CD14-positive monocyte (primary cell): ENCODE measurements at regions not wholly inside any gene's neighbourhood (a gene's known extent, or its start where the extent isn't known, plus 50 kb on each side); places are given as distances from the start of the nearest gene placed in this dataset.

Experiments
- DNase-seq, 3 donors: peaks; one replicate each; pipeline ENCODE4 v3.0.0-alpha.2; 2011 to 2022
- H2AFZ ChIP-seq: 2 replicates; pipeline ENCODE4 v1.6.0; 2012; ENCODE audit warnings: mild to moderate bottlenecking, low read depth, low read length, inconsistent platforms; ENCODE audit not compliant: insufficient read depth, poor library complexity, severe bottlenecking
- H3K27ac ChIP-seq, 2 donors: 1 replicate in 1 of 2; 2 replicates in 1 of 2; pipeline ENCODE4 v1.5.1; 2012 to 2013; ENCODE audit warnings: low read length in 2 of 2, control low read depth in 1 of 2, inconsistent platforms in 1 of 2, low read depth in 1 of 2, mild to moderate bottlenecking in 1 of 2
- H3K27me3 ChIP-seq, 2 donors: one replicate each; pipeline versions ENCODE4 v1.6.0 to v1.6.1; 2011 to 2013; ENCODE audit warnings: low read length in 2 of 2; ENCODE audit not compliant: control insufficient read depth in 2 of 2, insufficient read depth in 2 of 2
- H3K36me3 ChIP-seq, 2 donors: replicated peaks in 1 of 2; 1 replicate in 1 of 2; 2 replicates in 1 of 2; pipeline versions ENCODE4 v1.5.1 to v1.6.1; 2012 to 2013; ENCODE audit warnings: low read length in 2 of 2, control low read depth in 1 of 2, inconsistent platforms in 1 of 2, mild to moderate bottlenecking in 1 of 2; ENCODE audit not compliant: insufficient read depth in 2 of 2, control insufficient read depth in 1 of 2
- H3K4me1 ChIP-seq, 2 donors: 1 replicate in 1 of 2; 2 replicates in 1 of 2; pipeline versions ENCODE4 v1.5.1 to v1.6.1; 2012 to 2013; ENCODE audit warnings: low read length in 2 of 2, control low read depth in 1 of 2, inconsistent platforms in 1 of 2, mild to moderate bottlenecking in 1 of 2, moderate library complexity in 1 of 2; ENCODE audit not compliant: insufficient read depth in 2 of 2, control insufficient read depth in 1 of 2
- H3K4me2 ChIP-seq: replicated peaks from 2 replicates; pipeline ENCODE3; 2012; ENCODE audit warnings: low read length, moderate library complexity, mild to moderate bottlenecking; ENCODE audit not compliant: poor library complexity, severe bottlenecking; ENCODE audit errors: extremely low read depth
- H3K4me3 ChIP-seq, 3 experiments: fragments of 200-600 bp in 1 of 3; sonication (generic) in 1 of 3; replicated peaks in 1 of 3; 1 replicate in 2 of 3; 2 replicates in 1 of 3; pipeline ENCODE4 v1.5.1; 2011 to 2013; ENCODE audit warnings: low read length in 3 of 3, mild to moderate bottlenecking in 3 of 3, control low read depth in 2 of 3, low read depth in 2 of 3, inconsistent platforms in 1 of 3, moderate library complexity in 1 of 3
- H3K79me2 ChIP-seq: 2 replicates; pipeline ENCODE4 v1.6.0; 2012; ENCODE audit warnings: mild to moderate bottlenecking, control low read depth, inconsistent platforms, low read length, moderate library complexity; ENCODE audit not compliant: insufficient read depth
- H3K9ac ChIP-seq: 2 replicates; pipeline ENCODE4 v1.6.0; 2017; ENCODE audit warnings: low read length, mild to moderate bottlenecking; ENCODE audit not compliant: insufficient read depth, poor library complexity, severe bottlenecking
- H3K9me3 ChIP-seq, 2 donors: replicated peaks in 1 of 2; 1 replicate in 1 of 2; 2 replicates in 1 of 2; pipeline versions ENCODE4 v1.5.1 to v1.6.1; 2012 to 2013; ENCODE audit warnings: low read length in 2 of 2, control low read depth in 1 of 2; ENCODE audit not compliant: control insufficient read depth in 1 of 2, insufficient read depth in 1 of 2
- H4K20me1 ChIP-seq: 2 replicates; pipeline ENCODE4 v1.6.0; 2012; ENCODE audit warnings: mild to moderate bottlenecking, low read length, control low read depth, moderate library complexity; ENCODE audit not compliant: insufficient read depth
- H3K27ac Mint-ChIP-seq, 7 donors: one replicate each; pipeline ENCODE4 v1.8.0; 2020; ENCODE audit warnings: mild to moderate bottlenecking in 7 of 7, mixed read lengths in 7 of 7, moderate library complexity in 6 of 7, inconsistent platforms in 2 of 7
- H3K27me3 Mint-ChIP-seq, 3 donors: one replicate each; pipeline ENCODE4 v1.8.0; 2021 to 2022; ENCODE audit warnings: low read depth in 3 of 3, mild to moderate bottlenecking in 3 of 3, mixed read lengths in 3 of 3, moderate library complexity in 3 of 3, inconsistent platforms in 1 of 3
- H3K36me3 Mint-ChIP-seq, 2 donors: one replicate each; pipeline ENCODE4 v1.8.0; 2020; ENCODE audit warnings: mixed read lengths in 2 of 2, inconsistent platforms in 1 of 2, mild to moderate bottlenecking in 1 of 2
- H3K4me1 Mint-ChIP-seq: one replicate; pipeline ENCODE4 v1.8.0; 2020; ENCODE audit warnings: mild to moderate bottlenecking, mixed read lengths
- H3K4me3 Mint-ChIP-seq, 2 donors: one replicate each; pipeline ENCODE4 v1.8.0; 2020; ENCODE audit warnings: mild to moderate bottlenecking in 2 of 2, mixed read lengths in 2 of 2, moderate library complexity in 1 of 2
- H3K9me3 Mint-ChIP-seq, 7 donors: one replicate each; pipeline ENCODE4 v1.8.0; 2020 to 2022; ENCODE audit warnings: mixed read lengths in 7 of 7, mild to moderate bottlenecking in 6 of 7, moderate library complexity in 6 of 7, inconsistent platforms in 2 of 7
- CTCF ChIP-seq: fragments of 200-600 bp; IDR thresholded peaks from one replicate; pipeline ENCODE4 v1.8.0; 2022; ENCODE audit warnings: antibody characterized with exemption, mild to moderate bottlenecking
- WGBS: methylation state at CpG from one replicate; pipeline ENCODE4 v1.1.5; 2013; ENCODE audit warnings: missing lambda C conversion rate; ENCODE audit not compliant: insufficient coverage; 5-methylcytosine and 5-hydroxymethylcytosine counted together
- intact Hi-C, 2 donors: fragments of 100-400 bp; cut with micrococcal nuclease; formaldehyde crosslinking; loops; one replicate each; pipeline versions ENCODE4 v1.15.0 to v1.15.1; 2023

GRCh38 chr5:60149081-60149480 is 255.6 kb upstream of the PDE4D start:
- WGBS = no CpG with 5 or more reads among the region's 3 CpGs
- Histone ChIP-seq H3K9me3 (peaks cover 8 to 45% of the 10 kb centered on the region in 2 donors), H3K36me3 (peaks cover 0 to 32% of the 10 kb centered on the region in 2 donors), H3K27ac (no peak overlapping the region), H3K9ac (no peak overlapping the region), H3K4me3 (no peak overlapping the region), H4K20me1 (no peaks in the 10 kb centered on the region), H3K79me2 (no peaks in the 10 kb centered on the region), H3K4me2 (no peak overlapping the region), H2AFZ (no peak overlapping the region), H3K27me3 (no peaks in the 10 kb centered on the region), H3K4me1 (no peaks in the 10 kb centered on the region)
- DNase-seq = no peak
- Mint-ChIP-seq H3K9me3 (peaks cover 10 to 24% (median 15%) of the 10 kb centered on the region in 7 donors), H3K4me3 (no peak overlapping the region), H3K27me3 (no peaks in the 10 kb centered on the region), H3K4me1 (peaks cover 7% of the 10 kb centered on the region), H3K36me3 (peaks cover 33 to 41% of the 10 kb centered on the region in 2 donors), H3K27ac (peak overlapping the region in 1 of 7 donors; percentile 9)
- intact Hi-C loops = no loop called here
- TF ChIP-seq CTCF = no peak

GRCh38 chr5:60148366-60148765 is 254.8 kb upstream of the PDE4D start:
- H2AFZ ChIP-seq = no peak overlapping the region
- intact Hi-C loops = no loop called here
- no peaks in the 10 kb centered on the region for H3K4me1 ChIP-seq
- H3K27ac ChIP-seq = no peak overlapping the region
- H3K27ac Mint-ChIP-seq = no peak overlapping the region
- H3K4me1 Mint-ChIP-seq = peaks cover 7% of the 10 kb centered on the region
- TF ChIP-seq CTCF = no peak
- no peak overlapping the region for H3K9ac ChIP-seq
- H3K4me3 Mint-ChIP-seq = no peak overlapping the region
- peaks cover 29 to 43% of the 10 kb centered on the region in 2 donors for H3K36me3 Mint-ChIP-seq
- H3K27me3 Mint-ChIP-seq = no peaks in the 10 kb centered on the region
- H3K9me3 ChIP-seq = peaks cover 8 to 40% of the 10 kb centered on the region in 2 donors
- WGBS = no CpG with 5 or more reads among the region's 1 CpG
- peaks cover 10 to 24% (median 15%) of the 10 kb centered on the region in 7 donors for H3K9me3 Mint-ChIP-seq
- H3K4me3 ChIP-seq = no peak overlapping the region
- no peak overlapping the region for H3K4me2 ChIP-seq
- H3K36me3 ChIP-seq = peaks cover 0 to 32% of the 10 kb centered on the region in 2 donors
- H4K20me1 ChIP-seq = no peaks in the 10 kb centered on the region
- H3K27me3 ChIP-seq = no peaks in the 10 kb centered on the region
- H3K79me2 ChIP-seq = no peaks in the 10 kb centered on the region
- no peak for DNase-seq
